Lower leg skin (tissue), 3 donors: ENCODE measurements at regions not wholly inside any gene's neighbourhood (a gene's known extent, or its start where the extent isn't known, plus 50 kb on each side); places are given as distances from the start of the nearest gene placed in this dataset.

Experiments
- CTCF ChIP-seq, 3 donors: fragments of 450-650 bp; IDR thresholded peaks; one replicate each; pipeline ENCODE4 v1.5.1; 2016; ENCODE audit warnings: antibody characterized with exemption in 3 of 3, mild to moderate bottlenecking in 3 of 3, moderate library complexity in 2 of 3
- POLR2A ChIP-seq, 2 donors: fragments of 450-650 bp; IDR thresholded peaks; one replicate each; pipeline ENCODE4 v1.6.1; 2016 to 2017; ENCODE audit warnings: antibody characterized with exemption in 2 of 2, mild to moderate bottlenecking in 1 of 2, moderate library complexity in 1 of 2

DNA sequence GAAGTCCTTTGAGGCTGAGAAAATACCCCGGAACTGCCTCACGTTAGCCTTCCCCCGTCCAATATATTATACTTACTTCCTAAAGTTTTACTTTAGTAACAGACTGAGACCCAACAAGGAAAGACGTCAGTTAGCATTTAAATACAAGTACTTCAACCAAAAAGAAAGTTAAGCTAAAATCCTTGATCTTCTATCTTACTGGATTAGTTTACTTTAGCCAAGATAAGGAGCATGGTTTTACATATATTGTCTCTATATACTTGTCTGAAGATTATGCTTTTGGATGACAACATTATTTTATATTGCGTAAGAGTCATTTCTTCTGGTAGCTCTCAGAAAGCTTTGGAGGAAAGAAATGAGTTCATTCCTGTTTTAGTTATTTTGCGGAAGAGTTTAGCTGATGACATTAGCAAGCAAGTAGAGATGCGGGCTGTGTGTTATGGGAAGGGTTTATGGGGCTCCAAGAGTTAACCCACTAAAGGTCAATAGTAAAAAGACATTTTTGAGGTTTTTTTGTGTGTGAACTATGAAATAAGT, 532.9 kb downstream of the ZNF516 start:
- no peak for TF ChIP-seq POLR2A (IDR thresholded peaks at IDR 0.05)
- TF ChIP-seq CTCF (IDR thresholded peaks at IDR 0.05) = no peak
